GM19240 (cell line): ENCODE measurements at regions not wholly inside any gene's neighbourhood (a gene's known extent, or its start where the extent isn't known, plus 50 kb on each side); places are given as distances from the start of the nearest gene placed in this dataset.
"Not testable (repeated sequence)": the region's sequence is repeated elsewhere in the genome, so short reads cannot be mapped to it uniquely, and the experiment has no call there.

Source experiments
- DNase-seq: peaks from one replicate; pipeline ENCODE4 v3.0.0; 2011; ENCODE audit warnings: low spot score; ENCODE audit not compliant: insufficient read length

GRCh38 chr14:30218907-30219306, 291.3 kb upstream of the PRKD1 start:
- DNase-seq, result no peak

- DNase-seq, result no peak
Observed at GRCh38 chr14:30221546-30221945, 293.9 kb upstream of the PRKD1 start.

- DNase-seq, result no peak
Observed at GRCh38 chr14:30223385-30223785, 295.7 kb upstream of the PRKD1 start.

GRCh38 chr14:30223966-30224365, 296.3 kb upstream of the PRKD1 start:
- no peak for DNase-seq

GRCh38 chr14:30225176-30225575, 297.5 kb upstream of the PRKD1 start:
- DNase-seq, result no peak

GRCh38 chr14:30227436-30227835, 299.8 kb upstream of the PRKD1 start:
- no peak for DNase-seq

- DNase-seq, result no peak
Observed at GRCh38 chr14:30227876-30228275, 300.2 kb upstream of the PRKD1 start.

- no peak for DNase-seq
Observed at GRCh38 chr14:30230719-30231118, 303.1 kb upstream of the PRKD1 start.

- no peak for DNase-seq
Observed at GRCh38 chr14:30234966-30235365, 307.3 kb upstream of the PRKD1 start.

GRCh38 chr14:30235485-30235884, 307.8 kb upstream of the PRKD1 start:
- DNase-seq, result no peak

- no peak for DNase-seq
Observed at GRCh38 chr14:30238936-30239335, 311.3 kb upstream of the PRKD1 start.

- no peak for DNase-seq
Observed at GRCh38 chr14:30240018-30240417, 312.4 kb upstream of the PRKD1 start.

- DNase-seq, result no peak
Observed at GRCh38 chr14:30240685-30241084, 313.0 kb upstream of the PRKD1 start.

GRCh38 chr14:30242744-30243143, 315.1 kb upstream of the PRKD1 start:
- DNase-seq, result no peak

GRCh38 chr14:30243207-30243606, 315.6 kb upstream of the PRKD1 start:
- DNase-seq, result no peak

GRCh38 chr14:30243805-30244204, 315.2 kb upstream of the G2E3 start:
- DNase-seq, result no peak

- not testable (repeated sequence) for DNase-seq
Observed at GRCh38 chr14:30244348-30244747, 314.6 kb upstream of the G2E3 start.

GRCh38 chr14:30251017-30251416, 307.9 kb upstream of the G2E3 start:
- no peak for DNase-seq

GRCh38 chr14:30251557-30252100, 307.3 kb upstream of the G2E3 start:
- DNase-seq, result no peak

GRCh38 chr14:30252151-30252550, 306.8 kb upstream of the G2E3 start:
- DNase-seq, result no peak

- DNase-seq, result no peak
Observed at GRCh38 chr14:30252783-30253674, 305.9 kb upstream of the G2E3 start.

GRCh38 chr14:30256627-30257026, 302.3 kb upstream of the G2E3 start:
- DNase-seq, result no peak
